Esophagus muscularis mucosa (tissue), 4 donors: ENCODE measurements at regions not wholly inside any gene's neighbourhood (a gene's known extent, or its start where the extent isn't known, plus 50 kb on each side); places are given as distances from the start of the nearest gene placed in this dataset.

Source experiments
- DNase-seq: peaks from one replicate; pipeline ENCODE4 v3.0.0-alpha.2; 2017; ENCODE audit errors: extremely low spot score
- H3K27ac ChIP-seq, 4 donors: fragments of 200-600 bp; sonication (generic); replicated peaks in 1 of 4; 1 replicate in 3 of 4; 2 replicates in 1 of 4; pipeline ENCODE4 v1.5.1; 2016 to 2019; ENCODE audit warnings: mild to moderate bottlenecking in 1 of 4
- H3K27me3 ChIP-seq, 4 donors: fragments of 200-600 bp; sonication (generic); one replicate each; pipeline versions ENCODE4 v1.5.1 to v1.6.0; 2016 to 2019
- H3K36me3 ChIP-seq, 4 donors: fragments of 200-600 bp; sonication (generic); one replicate each; pipeline ENCODE4 v1.5.1; 2016 to 2019
- H3K4me1 ChIP-seq, 4 donors: fragments of 200-600 bp; sonication (generic); one replicate each; pipeline ENCODE4 v1.5.1; 2016 to 2019
- H3K4me3 ChIP-seq, 4 donors: fragments of 200-600 bp; sonication (generic); 1 replicate in 2 of 4; 2 replicates in 2 of 4; pipeline ENCODE4 v1.5.1; 2016 to 2019; ENCODE audit warnings: mild to moderate bottlenecking in 4 of 4, moderate library complexity in 1 of 4
- H3K9me3 ChIP-seq, 4 donors: fragments of 200-600 bp; sonication (generic); 1 replicate in 3 of 4; 2 replicates in 1 of 4; pipeline ENCODE4 v1.5.1; 2016 to 2019
- CTCF ChIP-seq, 3 experiments: fragments of 200-600 bp in 2 of 3; fragments of 450-650 bp in 1 of 3; sonication (generic) in 2 of 3; IDR thresholded peaks; one replicate each; pipeline ENCODE4 v1.5.1; 2017 to 2019; ENCODE audit warnings: antibody characterized with exemption in 3 of 3, mild to moderate bottlenecking in 2 of 3, moderate library complexity in 1 of 3
- EP300 ChIP-seq: sonication (generic); formaldehyde crosslinking; IDR thresholded peaks from one replicate; pipeline ENCODE4 v1.6.1; 2017; ENCODE audit warnings: antibody characterized with exemption
- POLR2A ChIP-seq: fragments of 450-650 bp; IDR thresholded peaks from one replicate; pipeline ENCODE4 v1.6.1; 2017; ENCODE audit warnings: antibody characterized with exemption, moderate library complexity, mild to moderate bottlenecking, low read depth
- POLR2AphosphoS5 ChIP-seq, 2 donors: sonication (generic); formaldehyde crosslinking; IDR thresholded peaks; one replicate each; pipeline ENCODE4 v1.6.1; 2017; ENCODE audit warnings: antibody characterized with exemption in 2 of 2
- WGBS: methylation state at CpG from one replicate; pipeline ENCODE4 v1.1.5; 2018; 5-methylcytosine and 5-hydroxymethylcytosine counted together
- intact Hi-C: fragments of 100-400 bp; cut with DNase I; formaldehyde crosslinking; loops from one replicate; pipeline ENCODE4 v1.15.1; 2023

- H3K4me3 ChIP-seq, result no peak overlapping the region
- 100% methylated on average over 1 of the region's 1 CpG for WGBS
- no peaks in the 10 kb centered on the region for H3K9me3 ChIP-seq
- TF ChIP-seq POLR2A (no peak), EP300 (no peak), POLR2AphosphoS5 (IDR thresholded peaks at IDR 0.05) (no peak), CTCF (IDR thresholded peaks at IDR 0.05) (no peak)
- H3K4me1 ChIP-seq, result no peaks in the 10 kb centered on the region
- peaks cover 0 to 11% (median 0%) of the 10 kb centered on the region in 4 donors for H3K27me3 ChIP-seq
- no peaks in the 10 kb centered on the region for H3K36me3 ChIP-seq
- intact Hi-C loops, result no loop called here
- H3K27ac ChIP-seq, result no peak overlapping the region
- no peak for DNase-seq
Observed at GRCh38 chr15:62297522-62297921, 132.4 kb upstream of the C2CD4B start.

GRCh38 chr15:62297933-62298332 lies 132.8 kb upstream of the C2CD4B start:
- 73% methylated on average over 4 of the region's 5 CpGs for WGBS
- H3K4me3 ChIP-seq, result no peak overlapping the region
- TF ChIP-seq EP300, result no peak
- TF ChIP-seq POLR2A, result no peak

GRCh38 chr15:62298811-62299210 lies 133.7 kb upstream of the C2CD4B start:
- WGBS, result 96% methylated on average over 5 of the region's 5 CpGs
- H3K36me3 ChIP-seq, result no peaks in the 10 kb centered on the region
- H3K4me3 ChIP-seq, result no peak overlapping the region
- no peaks in the 10 kb centered on the region for H3K9me3 ChIP-seq
- intact Hi-C loops, result no loop called here
- DNase-seq, result no peak
- H3K27me3 ChIP-seq, result peaks cover 0 to 11% (median 0%) of the 10 kb centered on the region in 4 donors
- no peak overlapping the region for H3K27ac ChIP-seq
- no peaks in the 10 kb centered on the region for H3K4me1 ChIP-seq
- no peak for TF ChIP-seq CTCF (IDR thresholded peaks at IDR 0.05)
- no peak for TF ChIP-seq EP300
- no peak for TF ChIP-seq POLR2A
- TF ChIP-seq POLR2AphosphoS5 (IDR thresholded peaks at IDR 0.05), result no peak

More at GRCh38 chr15:62297933-62298332, 132.8 kb upstream of the C2CD4B start:
- H3K27me3 ChIP-seq, result peaks cover 0 to 11% (median 0%) of the 10 kb centered on the region in 4 donors
- no peaks in the 10 kb centered on the region for H3K4me1 ChIP-seq
- intact Hi-C loops, result no loop called here
- no peak for DNase-seq
- H3K36me3 ChIP-seq, result no peaks in the 10 kb centered on the region
- no peaks in the 10 kb centered on the region for H3K9me3 ChIP-seq
- H3K27ac ChIP-seq, result no peak overlapping the region

GRCh38 chr15:62299541-62299940 lies 134.5 kb upstream of the C2CD4B start:
- 92% methylated on average over 10 of the region's 10 CpGs for WGBS
- H3K4me3 ChIP-seq, result no peak overlapping the region
- peaks cover 0 to 11% (median 0%) of the 10 kb centered on the region in 4 donors for H3K27me3 ChIP-seq
- H3K9me3 ChIP-seq, result no peaks in the 10 kb centered on the region
- no peaks in the 10 kb centered on the region for H3K36me3 ChIP-seq
- intact Hi-C loops, result no loop called here
- no peak for TF ChIP-seq EP300
- TF ChIP-seq CTCF (IDR thresholded peaks at IDR 0.05), result no peak
- no peak for TF ChIP-seq POLR2AphosphoS5 (IDR thresholded peaks at IDR 0.05)
- TF ChIP-seq POLR2A, result no peak
- no peak overlapping the region for H3K27ac ChIP-seq
- H3K4me1 ChIP-seq, result no peaks in the 10 kb centered on the region
- no peak for DNase-seq

- Histone ChIP-seq H3K27ac (no peak overlapping the region), H3K4me1 (peaks cover 0 to 4% (median 2%) of the 10 kb centered on the region in 4 donors), H3K9me3 (no peaks in the 10 kb centered on the region), H3K4me3 (no peak overlapping the region), H3K36me3 (no peaks in the 10 kb centered on the region), H3K27me3 (peaks cover 0 to 11% (median 0%) of the 10 kb centered on the region in 4 donors)
- intact Hi-C loops, result no loop called here
- no peak for DNase-seq
- TF ChIP-seq EP300 (no peak), POLR2A (no peak), POLR2AphosphoS5 (IDR thresholded peaks at IDR 0.05) (no peak), CTCF (IDR thresholded peaks at IDR 0.05) (no peak)
- WGBS, result 81% methylated on average over 3 of the region's 3 CpGs
Observed at GRCh38 chr15:62301993-62302675, 137.0 kb upstream of the C2CD4B start.
